ENCODE measurements at regions not wholly inside any gene's neighbourhood (a gene's known extent, or its start where the extent isn't known, plus 50 kb on each side); places are given as distances from the start of the nearest gene placed in this dataset.

GRCh38 chr11:111066846-111067245 lies 178.7 kb upstream of the POU2AF2 start:
- no peaks in the 10 kb centered on the region for H3K4me1 Mint-ChIP-seq
- no peaks in the 10 kb centered on the region for H3K36me3 Mint-ChIP-seq
- no peak for TF ChIP-seq CTCF (IDR thresholded peaks at IDR 0.05)
- TF ChIP-seq EZH2 (IDR thresholded peaks at IDR 0.05): no peak
- no peak for TF ChIP-seq EZH2phosphoT487 (IDR thresholded peaks at IDR 0.05)
- Histone ChIP-seq H3K4me2 (no peak overlapping the region), H3K9me3 (ENCODE audit: low read depth) (no peaks in the 10 kb centered on the region), H3K36me3 (no peaks in the 10 kb centered on the region), H3K9ac (no peak overlapping the region), H4K20me1 (ENCODE audit: low read depth) (no peaks in the 10 kb centered on the region), H2AFZ (replicated peaks) (no peak overlapping the region), H3K4me1 (peaks cover 4% of the 10 kb centered on the region), H3F3A (ENCODE audit: low read depth) (no peaks in the 10 kb centered on the region), H3K27me3 (no peaks in the 10 kb centered on the region), H3K27ac (no peak overlapping the region), H3K79me2 (ENCODE audit: low read depth) (no peaks in the 10 kb centered on the region), H3K4me3 (no peak overlapping the region)
- H3K27ac Mint-ChIP-seq: no peak overlapping the region
- H3K9me3 Mint-ChIP-seq: peaks cover 12% of the 10 kb centered on the region
- H3K27me3 Mint-ChIP-seq (ENCODE audit: insufficient read depth, low read depth): peaks cover 7% of the 10 kb centered on the region
- H3K4me3 Mint-ChIP-seq: no peak overlapping the region
- DNase-seq (ENCODE audit: low spot score): no peak

GRCh38 chr11:111063726-111064517 lies 181.6 kb upstream of the POU2AF2 start:
- H4K20me1 ChIP-seq (ENCODE audit: low read depth): no peaks in the 10 kb centered on the region
- no peak overlapping the region for H3K27ac ChIP-seq
- DNase-seq (ENCODE audit: low spot score): peak; percentile 23
- peaks cover 4% of the 10 kb centered on the region for H3K4me1 ChIP-seq
- Mint-ChIP-seq H3K9me3 (peaks cover 12% of the 10 kb centered on the region), H3K27me3 (ENCODE audit: insufficient read depth, low read depth) (peaks cover 2% of the 10 kb centered on the region), H3K4me3 (no peak overlapping the region), H3K27ac (no peak overlapping the region), H3K4me1 (no peaks in the 10 kb centered on the region), H3K36me3 (no peaks in the 10 kb centered on the region)
- peak overlapping the region; percentile 1 for H2AFZ ChIP-seq (replicated peaks)
- no peaks in the 10 kb centered on the region for H3F3A ChIP-seq (ENCODE audit: low read depth)
- TF ChIP-seq EZH2phosphoT487 (IDR thresholded peaks at IDR 0.05) (no peak), EZH2 (IDR thresholded peaks at IDR 0.05) (no peak), CTCF (IDR thresholded peaks at IDR 0.05) (no peak)
- no peak overlapping the region for H3K4me3 ChIP-seq
- H3K27me3 ChIP-seq: no peaks in the 10 kb centered on the region
- no peaks in the 10 kb centered on the region for H3K79me2 ChIP-seq (ENCODE audit: low read depth)
- no peaks in the 10 kb centered on the region for H3K9me3 ChIP-seq (ENCODE audit: low read depth)
- H3K9ac ChIP-seq: no peak overlapping the region
- no peaks in the 10 kb centered on the region for H3K36me3 ChIP-seq
- peak overlapping the region; percentile 1 for H3K4me2 ChIP-seq

- no peaks in the 10 kb centered on the region for H3K79me2 ChIP-seq (ENCODE audit: low read depth)
- no peak overlapping the region for H2AFZ ChIP-seq (replicated peaks)
- Mint-ChIP-seq H3K27me3 (ENCODE audit: insufficient read depth, low read depth) (peaks cover 2% of the 10 kb centered on the region), H3K4me1 (no peaks in the 10 kb centered on the region), H3K27ac (no peak overlapping the region), H3K9me3 (peaks cover 5% of the 10 kb centered on the region), H3K36me3 (no peaks in the 10 kb centered on the region), H3K4me3 (no peak overlapping the region)
- no peak overlapping the region for H3K27ac ChIP-seq
- no peaks in the 10 kb centered on the region for H4K20me1 ChIP-seq (ENCODE audit: low read depth)
- H3K9me3 ChIP-seq (ENCODE audit: low read depth): no peaks in the 10 kb centered on the region
- H3K4me1 ChIP-seq: peaks cover 4% of the 10 kb centered on the region
- no peak overlapping the region for H3K9ac ChIP-seq
- H3F3A ChIP-seq (ENCODE audit: low read depth): no peaks in the 10 kb centered on the region
- H3K4me2 ChIP-seq: no peak overlapping the region
- no peaks in the 10 kb centered on the region for H3K27me3 ChIP-seq
- TF ChIP-seq CTCF (IDR thresholded peaks at IDR 0.05) (no peak), EZH2 (IDR thresholded peaks at IDR 0.05) (no peak), EZH2phosphoT487 (IDR thresholded peaks at IDR 0.05) (no peak)
- no peak for DNase-seq (ENCODE audit: low spot score)
- no peak overlapping the region for H3K4me3 ChIP-seq
- no peaks in the 10 kb centered on the region for H3K36me3 ChIP-seq
These were observed 183.1 kb upstream of the POU2AF2 start for GRCh38 chr11:111062420-111062819.
